Activated CD4-positive, alpha-beta T cell treated with anti-CD3 and anti-CD28 coated beads for 36 hours (primary cell): ENCODE measurements at regions not wholly inside any gene's neighbourhood (a gene's known extent, or its start where the extent isn't known, plus 50 kb on each side); places are given as distances from the start of the nearest gene placed in this dataset.
"Not testable (repeated sequence)": the region's sequence is repeated elsewhere in the genome, so short reads cannot be mapped to it uniquely, and the experiment has no call there.

Experiments
- ATAC-seq: fragments of 200-7000 bp; cut with Tn5 transposase; one replicate; pipeline ENCODE4 v1.10.0; 2021; ENCODE audit warnings: mild to moderate bottlenecking, moderate library complexity
- CTCF ChIA-PET: fragments of 350-600 bp; sonication (Branson Sonifier 250); formaldehyde crosslinking; loops from one replicate; lab custom pipeline; 2021; ENCODE audit warnings: antibody characterized with exemption; lab: Charles Lee
- POLR2A ChIA-PET: fragments of 350-600 bp; sonication (Branson Sonifier 250); formaldehyde crosslinking; loops from one replicate; lab custom pipeline; 2021; ENCODE audit warnings: antibody characterized with exemption, inconsistent platforms; lab: Charles Lee
- DNase-seq: peaks from one replicate; pipeline ENCODE4 v3.0.0-alpha.2; 2020
- H3K27ac Mint-ChIP-seq: one replicate; pipeline ENCODE4 v1.8.0; 2021; ENCODE audit warnings: mixed read lengths
- H3K27me3 Mint-ChIP-seq: one replicate; pipeline ENCODE4 v1.8.0; 2021; ENCODE audit warnings: mixed read lengths
- H3K36me3 Mint-ChIP-seq: one replicate; pipeline ENCODE4 v1.8.0; 2021; ENCODE audit warnings: low read depth, mixed read lengths
- H3K4me1 Mint-ChIP-seq: one replicate; pipeline ENCODE4 v1.8.0; 2021; ENCODE audit warnings: mixed read lengths
- H3K4me3 Mint-ChIP-seq: one replicate; pipeline ENCODE4 v1.8.0; 2021; ENCODE audit warnings: mild to moderate bottlenecking, moderate library complexity, mixed read lengths
- H3K9me3 Mint-ChIP-seq: one replicate; pipeline ENCODE4 v1.8.0; 2021; ENCODE audit warnings: low read depth, mixed read lengths
- intact Hi-C, 2 experiments: fragments of 100-400 bp; cut with DNase I in 1 of 2; cut with micrococcal nuclease in 1 of 2; formaldehyde crosslinking; loops; one replicate each; pipeline versions ENCODE4 v1.14.2 to v1.15.1; 2022 to 2024; cut with DNase I, micrococcal nuclease

DNA sequence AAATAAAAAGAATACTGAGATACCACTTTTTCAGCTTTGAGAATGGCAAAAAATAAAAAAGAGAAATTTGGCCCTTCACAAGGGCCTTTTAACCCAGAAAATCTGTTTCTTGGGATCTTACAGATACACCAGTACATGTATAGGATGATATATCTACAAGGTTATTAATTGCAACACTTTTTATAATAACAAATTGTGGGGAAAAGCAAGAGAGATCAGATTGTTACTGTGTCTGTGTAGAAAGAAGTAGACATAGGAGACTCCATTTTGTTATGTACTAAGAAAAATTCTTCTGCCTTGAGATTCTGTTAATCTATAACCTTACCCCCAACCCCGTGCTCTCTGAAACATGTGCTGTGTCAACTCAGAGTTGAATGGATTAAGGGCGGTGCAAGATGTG lies 378.7 kb downstream of the KIF2B start:
- ATAC-seq, H3K36me3 Mint-ChIP-seq, H3K4me1 Mint-ChIP-seq, H3K27ac Mint-ChIP-seq, H3K4me3 Mint-ChIP-seq, H3K27me3 Mint-ChIP-seq, intact Hi-C loops, H3K9me3 Mint-ChIP-seq, POLR2A ChIA-PET, CTCF ChIA-PET, DNase-seq: not testable (repeated sequence)

DNA sequence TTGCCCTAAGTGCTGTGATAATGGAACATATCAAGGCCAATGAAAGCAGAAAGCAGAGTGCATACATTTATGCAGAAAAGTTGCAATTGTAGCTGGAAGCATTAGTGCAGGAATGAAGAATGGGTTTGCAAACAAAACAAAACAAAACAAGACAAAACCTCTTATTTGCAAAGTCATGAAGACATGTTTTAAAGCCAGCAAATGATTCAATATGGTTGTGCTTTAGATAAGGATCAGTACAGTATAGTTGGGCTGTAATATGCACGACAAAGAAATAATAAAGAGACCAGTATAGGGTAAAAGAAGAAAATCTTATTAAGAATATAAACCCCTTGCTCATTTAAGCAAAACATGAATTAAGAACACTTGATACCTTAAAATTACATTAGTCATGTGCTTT lies 398.1 kb downstream of the KIF2B start:
- Mint-ChIP-seq H3K9me3 (peaks cover 8% of the 10 kb centered on the region), H3K27ac (no peak overlapping the region), H3K27me3 (no peaks in the 10 kb centered on the region), H3K4me3 (no peak overlapping the region), H3K4me1 (no peaks in the 10 kb centered on the region), H3K36me3 (no peaks in the 10 kb centered on the region)
- DNase-seq = no peak
- no peak for ATAC-seq
- CTCF ChIA-PET = interaction anchor here (0.8 kb wide), 1 partner anchor 12 kb away, joined by 3 read pairs; no protein-coding TSS in a partner anchor
- intact Hi-C loops = no loop called here
- POLR2A ChIA-PET = no interaction called here

DNA sequence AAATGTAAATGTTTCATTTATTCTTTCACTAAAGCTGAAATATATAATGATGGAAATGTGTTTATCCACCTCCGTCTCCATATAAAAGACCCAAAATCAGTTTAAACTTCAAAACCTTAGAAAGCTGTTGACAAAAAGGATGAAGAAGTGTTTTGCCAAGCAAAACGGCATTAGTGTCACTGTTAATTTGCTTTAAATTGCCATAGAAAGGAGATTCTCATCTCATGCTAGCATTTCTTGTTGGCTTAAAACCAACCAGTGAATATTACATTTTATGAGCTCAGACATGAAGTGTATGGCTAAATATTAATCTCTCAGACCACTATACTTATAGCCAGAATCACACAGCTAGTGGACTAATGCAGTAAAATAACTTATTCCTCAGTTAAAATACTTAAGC lies 398.8 kb downstream of the KIF2B start:
- ATAC-seq (no peak), DNase-seq (no peak)
- no peak overlapping the region for H3K27ac Mint-ChIP-seq
- intact Hi-C loops = no loop called here
- no peaks in the 10 kb centered on the region for H3K27me3 Mint-ChIP-seq
- H3K4me1 Mint-ChIP-seq = no peaks in the 10 kb centered on the region
- ChIA-PET CTCF (interaction anchor here (0.8 kb wide), 1 partner anchor 13 kb away, joined by 3 read pairs; no protein-coding TSS in a partner anchor), POLR2A (no interaction called here)
- no peaks in the 10 kb centered on the region for H3K36me3 Mint-ChIP-seq
- H3K4me3 Mint-ChIP-seq = no peak overlapping the region
- H3K9me3 Mint-ChIP-seq = peaks cover 6% of the 10 kb centered on the region

DNA sequence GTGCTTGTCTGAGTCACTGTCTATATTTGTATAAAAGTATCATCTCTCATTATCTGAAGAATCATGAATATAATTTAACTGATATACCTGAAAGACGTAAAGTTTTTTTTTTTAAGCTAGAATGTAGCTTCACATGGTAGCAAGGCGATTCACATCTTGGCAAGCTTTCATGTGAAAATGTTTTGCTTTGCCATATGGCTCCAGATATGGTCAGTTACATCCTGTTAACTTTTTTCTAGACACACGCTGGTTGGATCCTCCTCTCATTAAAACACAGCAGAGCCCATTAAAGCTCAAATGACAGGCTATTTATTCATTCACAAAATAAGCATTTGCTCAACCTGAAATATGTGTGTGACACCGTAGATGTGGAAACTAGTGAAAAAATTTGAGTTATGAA lies 412.8 kb downstream of the KIF2B start:
- intact Hi-C loops = no loop called here
- Mint-ChIP-seq H3K27ac (no peak overlapping the region), H3K4me3 (no peak overlapping the region), H3K9me3 (peaks cover 10% of the 10 kb centered on the region), H3K27me3 (no peaks in the 10 kb centered on the region), H3K36me3 (no peaks in the 10 kb centered on the region), H3K4me1 (no peaks in the 10 kb centered on the region)
- ChIA-PET POLR2A (no interaction called here), CTCF (no interaction called here)
- no peak for ATAC-seq
- no peak for DNase-seq

DNA sequence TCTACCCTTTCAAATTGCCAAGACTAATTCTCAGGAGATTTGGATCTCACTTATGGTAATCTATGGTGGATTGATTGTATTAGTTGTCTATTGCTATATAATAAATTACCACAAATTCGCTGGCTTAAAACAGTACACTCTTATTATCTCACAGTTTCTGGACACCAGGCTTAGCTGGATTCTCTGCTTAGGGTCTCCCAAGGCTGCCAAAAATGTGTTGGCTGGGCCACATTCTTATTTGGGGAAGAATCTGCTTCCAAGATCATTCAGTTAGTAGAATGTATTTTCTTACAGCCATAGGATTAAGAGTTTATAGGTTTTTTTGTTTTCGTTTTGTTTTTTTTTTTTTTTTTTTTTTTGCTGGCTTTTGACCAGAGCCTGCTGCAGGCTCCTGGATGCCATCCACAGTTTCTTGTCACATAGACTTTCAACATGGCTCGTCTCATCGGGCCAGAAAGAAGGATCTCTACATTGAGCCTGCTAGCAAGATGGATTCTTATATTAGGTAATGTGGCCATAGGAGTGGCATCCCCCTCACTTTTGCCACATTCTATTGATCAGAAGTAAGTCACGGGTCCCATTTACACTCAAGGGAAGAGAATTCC lies 415.3 kb downstream of the KIF2B start:
- ATAC-seq (no peak), DNase-seq (no peak)
- H3K9me3 Mint-ChIP-seq = peaks cover 11% of the 10 kb centered on the region
- ChIA-PET POLR2A (no interaction called here), CTCF (no interaction called here)
- H3K27ac Mint-ChIP-seq = no peak overlapping the region
- no peak overlapping the region for H3K4me3 Mint-ChIP-seq
- intact Hi-C loops = no loop called here
- H3K36me3 Mint-ChIP-seq = no peaks in the 10 kb centered on the region
- no peaks in the 10 kb centered on the region for H3K27me3 Mint-ChIP-seq
- no peaks in the 10 kb centered on the region for H3K4me1 Mint-ChIP-seq

DNA sequence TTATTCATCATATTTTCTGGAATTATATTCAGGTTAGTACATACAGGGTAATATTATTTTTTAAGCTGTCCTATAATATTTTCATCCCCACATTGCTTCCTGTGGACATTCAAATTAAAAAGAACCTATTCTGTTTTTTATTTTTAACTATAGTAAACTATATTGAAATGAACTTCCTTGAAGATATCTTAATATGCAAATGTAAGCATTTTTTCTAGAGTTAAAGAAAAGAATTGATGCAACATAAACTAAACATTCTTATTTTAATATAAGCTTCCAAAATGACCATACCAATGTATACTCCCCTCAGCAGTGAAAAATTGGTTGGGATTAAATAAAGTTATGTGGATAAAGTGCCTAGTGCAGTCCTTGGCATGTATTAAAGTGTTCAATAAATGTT lies 416.6 kb downstream of the KIF2B start:
- DNase-seq (no peak), ATAC-seq (no peak)
- H3K36me3 Mint-ChIP-seq = no peaks in the 10 kb centered on the region
- intact Hi-C loops = no loop called here
- ChIA-PET POLR2A (no interaction called here), CTCF (no interaction called here)
- H3K4me3 Mint-ChIP-seq = no peak overlapping the region
- H3K27me3 Mint-ChIP-seq = no peaks in the 10 kb centered on the region
- H3K9me3 Mint-ChIP-seq = peaks cover 11% of the 10 kb centered on the region
- no peaks in the 10 kb centered on the region for H3K4me1 Mint-ChIP-seq
- H3K27ac Mint-ChIP-seq = no peak overlapping the region

DNA sequence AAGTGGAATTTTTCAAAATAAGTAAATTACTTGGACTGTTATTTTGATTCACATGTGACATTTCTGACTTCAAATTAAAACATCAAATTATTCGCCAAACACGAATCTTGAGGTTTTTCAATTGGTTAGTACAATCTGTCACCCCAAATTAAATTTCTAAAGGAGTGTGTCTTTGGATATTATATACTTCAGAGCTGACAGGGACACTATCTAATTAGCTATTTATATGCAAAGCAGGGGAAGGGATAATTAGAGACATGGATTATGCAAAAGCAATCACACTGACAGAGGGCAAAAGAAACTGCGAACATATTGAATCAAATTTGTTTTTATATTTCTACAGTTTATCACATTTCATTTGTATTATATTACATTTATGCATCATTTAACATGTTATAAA lies 433.0 kb downstream of the KIF2B start:
- Mint-ChIP-seq H3K9me3 (peaks cover 5% of the 10 kb centered on the region), H3K4me3 (no peak overlapping the region), H3K4me1 (no peaks in the 10 kb centered on the region), H3K36me3 (no peaks in the 10 kb centered on the region), H3K27me3 (no peaks in the 10 kb centered on the region), H3K27ac (no peak overlapping the region)
- CTCF ChIA-PET = no interaction called here
- intact Hi-C loops = no loop called here
- POLR2A ChIA-PET = no interaction called here
- ATAC-seq (no peak), DNase-seq (no peak)

DNA sequence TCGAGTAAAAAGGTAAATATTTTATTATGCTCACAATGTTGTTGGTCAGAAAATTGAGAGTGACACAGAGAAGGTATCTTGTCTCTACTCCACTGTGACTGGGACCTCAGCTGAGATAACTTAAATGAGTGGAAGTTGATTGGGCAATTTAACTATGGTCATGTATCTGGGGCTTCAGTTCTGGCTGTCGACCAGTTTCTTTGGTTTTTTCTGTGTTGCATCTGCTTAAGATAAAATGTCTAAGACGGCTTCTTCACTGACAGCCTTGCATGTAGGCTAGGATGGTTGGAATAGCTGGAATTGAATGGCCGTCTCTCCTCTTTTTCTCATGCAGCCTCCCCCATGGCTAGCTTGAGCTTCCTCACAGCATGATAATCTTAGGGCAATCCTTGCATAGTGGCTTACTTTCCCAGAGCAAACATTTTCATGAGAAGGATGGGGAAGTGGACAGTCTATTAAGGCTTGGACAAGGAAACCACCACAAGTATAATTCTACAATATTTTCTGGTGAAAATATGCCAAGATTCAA lies 433.7 kb downstream of the KIF2B start:
- peaks cover 5% of the 10 kb centered on the region for H3K9me3 Mint-ChIP-seq
- ChIA-PET POLR2A (no interaction called here), CTCF (interaction anchor here (0.6 kb wide), 1 partner anchor 312 kb away, joined by 3 read pairs; no protein-coding TSS in a partner anchor)
- H3K4me3 Mint-ChIP-seq = no peak overlapping the region
- intact Hi-C loops = no loop called here
- H3K27ac Mint-ChIP-seq = no peak overlapping the region
- no peaks in the 10 kb centered on the region for H3K4me1 Mint-ChIP-seq
- no peaks in the 10 kb centered on the region for H3K36me3 Mint-ChIP-seq
- DNase-seq (no peak), ATAC-seq (no peak)
- no peaks in the 10 kb centered on the region for H3K27me3 Mint-ChIP-seq

DNA sequence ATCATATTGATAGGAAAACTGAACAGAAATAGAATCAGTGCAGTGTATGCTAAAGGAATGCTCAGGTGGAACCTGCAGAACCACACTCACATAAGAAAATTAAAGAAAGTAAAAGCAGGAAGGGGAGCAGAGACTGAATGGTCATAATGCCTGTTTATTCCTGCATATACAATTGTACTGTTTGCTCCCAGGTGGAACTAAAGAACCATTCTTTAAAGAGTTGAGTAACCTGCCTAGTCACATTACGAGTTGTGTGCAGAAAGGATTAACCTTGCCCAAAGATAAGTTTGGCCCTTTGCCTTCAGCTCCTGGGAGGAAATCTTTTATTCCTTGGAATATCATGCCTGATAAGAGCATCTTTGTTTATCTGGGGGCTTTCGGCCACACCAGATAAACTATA lies 434.7 kb downstream of the KIF2B start:
- H3K4me3 Mint-ChIP-seq = no peak overlapping the region
- no peaks in the 10 kb centered on the region for H3K27me3 Mint-ChIP-seq
- peaks cover 5% of the 10 kb centered on the region for H3K9me3 Mint-ChIP-seq

DNA sequence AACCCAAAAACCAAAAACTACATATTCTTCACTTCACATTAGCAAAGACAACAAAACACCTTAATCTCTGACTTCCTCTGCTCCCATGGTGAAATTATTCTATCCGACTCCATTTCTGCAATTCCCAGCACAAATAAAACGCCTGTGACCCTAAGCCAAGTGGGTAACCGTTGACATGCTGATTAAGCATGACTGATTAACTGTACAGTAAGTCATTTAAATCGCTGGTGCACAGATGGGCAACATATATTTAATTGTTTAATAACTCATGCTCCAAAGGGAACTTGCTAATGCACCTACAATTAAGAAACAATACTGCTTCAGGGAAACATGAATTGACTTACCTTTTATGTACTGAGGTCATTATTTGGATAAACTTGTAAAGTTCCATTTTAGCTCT lies 436.7 kb downstream of the KIF2B start:
- no peak overlapping the region for H3K27ac Mint-ChIP-seq
- CTCF ChIA-PET = no interaction called here

More for the DNA sequence above, 434.7 kb downstream of the KIF2B start:
- no peaks in the 10 kb centered on the region for H3K36me3 Mint-ChIP-seq
- DNase-seq = no peak
- ChIA-PET POLR2A (no interaction called here), CTCF (no interaction called here)
- H3K4me1 Mint-ChIP-seq = no peaks in the 10 kb centered on the region
- intact Hi-C loops = no loop called here
- H3K27ac Mint-ChIP-seq = no peak overlapping the region
- no peak for ATAC-seq

DNA sequence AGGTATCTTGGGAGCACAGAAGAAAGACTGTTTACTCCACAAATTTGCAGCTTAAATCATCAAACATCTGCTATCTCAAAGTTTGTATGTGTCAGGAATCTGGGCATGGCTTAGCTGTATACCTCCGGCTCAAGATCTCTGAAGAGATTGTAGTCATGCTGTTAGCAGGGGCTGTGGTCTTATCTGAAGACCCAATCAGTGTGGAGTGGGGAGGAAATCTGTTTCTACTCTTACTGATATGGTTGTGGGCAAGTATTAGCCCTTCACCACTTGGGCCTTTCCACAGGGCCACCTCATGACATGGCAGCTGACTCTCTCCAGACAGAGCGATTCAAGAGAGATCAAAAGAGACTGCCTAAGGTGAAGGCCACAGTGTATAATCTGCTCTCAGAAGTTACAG lies 438.7 kb downstream of the KIF2B start:
- intact Hi-C loops = no loop called here
- peaks cover 9% of the 10 kb centered on the region for H3K9me3 Mint-ChIP-seq
- no peak overlapping the region for H3K4me3 Mint-ChIP-seq
- no peak for DNase-seq
- no peak overlapping the region for H3K27ac Mint-ChIP-seq
- CTCF ChIA-PET = no interaction called here
- H3K36me3 Mint-ChIP-seq = no peaks in the 10 kb centered on the region
- no peak for ATAC-seq
- POLR2A ChIA-PET = no interaction called here
- H3K4me1 Mint-ChIP-seq = no peaks in the 10 kb centered on the region
- no peaks in the 10 kb centered on the region for H3K27me3 Mint-ChIP-seq

More for the DNA sequence above, 436.7 kb downstream of the KIF2B start:
- Mint-ChIP-seq H3K36me3 (no peaks in the 10 kb centered on the region), H3K4me1 (no peaks in the 10 kb centered on the region), H3K9me3 (peaks cover 7% of the 10 kb centered on the region), H3K4me3 (no peak overlapping the region), H3K27me3 (no peaks in the 10 kb centered on the region)
- DNase-seq = no peak
- POLR2A ChIA-PET = no interaction called here
- intact Hi-C loops = no loop called here
- ATAC-seq = no peak

DNA sequence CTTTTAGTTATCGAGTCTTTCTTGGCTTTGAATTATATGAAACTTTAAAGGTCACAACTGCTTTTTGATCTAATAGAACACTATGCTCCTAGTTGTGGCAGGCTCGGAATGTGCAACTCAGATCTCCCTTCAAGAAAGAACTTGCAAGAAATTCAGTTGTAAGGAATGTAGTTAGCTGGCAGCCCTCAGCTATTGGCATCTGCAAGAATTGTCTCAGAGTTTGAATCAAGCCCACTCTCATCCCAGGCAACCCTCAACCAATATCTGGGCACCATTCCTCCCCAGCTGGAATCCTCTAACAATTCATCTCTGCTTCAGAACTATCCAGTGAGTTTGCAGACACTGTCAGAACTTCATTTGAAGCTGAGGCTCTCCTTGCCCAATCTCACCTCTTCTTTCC lies 447.2 kb downstream of the KIF2B start:
- Mint-ChIP-seq H3K4me1 (no peaks in the 10 kb centered on the region), H3K4me3 (no peak overlapping the region), H3K36me3 (no peaks in the 10 kb centered on the region), H3K9me3 (peaks cover 12% of the 10 kb centered on the region), H3K27ac (no peak overlapping the region), H3K27me3 (no peaks in the 10 kb centered on the region)
- no peak for ATAC-seq
- ChIA-PET CTCF (no interaction called here), POLR2A (no interaction called here)
- no peak for DNase-seq
- intact Hi-C loops = no loop called here
